NCI-H2029 treated with DMSO at 0.1 percent for 48 hours (cell line): ENCODE measurements at regions not wholly inside any gene's neighbourhood (a gene's known extent, or its start where the extent isn't known, plus 50 kb on each side); places are given as distances from the start of the nearest gene placed in this dataset.

Experiments used
- DNase-seq: peaks from one replicate; lab custom pipeline; 2025; lab: John Stamatoyannopoulos, UW

DNA sequence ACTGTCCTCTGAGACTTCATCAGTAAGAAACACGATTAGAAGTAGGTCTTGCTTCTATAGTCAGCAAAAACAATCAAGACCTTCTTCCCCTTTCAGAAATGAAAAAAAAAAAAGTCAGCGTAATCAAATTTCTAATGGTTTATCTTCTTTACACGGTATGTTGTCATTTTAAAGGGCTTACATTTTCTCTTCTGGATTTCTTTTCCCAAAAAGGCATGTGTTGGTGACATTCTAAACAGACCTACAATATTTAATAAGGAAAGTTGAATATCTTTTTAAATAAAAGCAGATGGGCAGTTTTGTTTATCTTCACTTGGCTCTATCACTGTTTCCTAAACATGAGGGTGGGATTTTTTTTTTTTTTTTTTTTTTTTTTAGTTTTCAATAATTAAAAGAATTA lies 197.3 kb upstream of the ADAMTS9 start:
- DNase-seq: no peak

DNA sequence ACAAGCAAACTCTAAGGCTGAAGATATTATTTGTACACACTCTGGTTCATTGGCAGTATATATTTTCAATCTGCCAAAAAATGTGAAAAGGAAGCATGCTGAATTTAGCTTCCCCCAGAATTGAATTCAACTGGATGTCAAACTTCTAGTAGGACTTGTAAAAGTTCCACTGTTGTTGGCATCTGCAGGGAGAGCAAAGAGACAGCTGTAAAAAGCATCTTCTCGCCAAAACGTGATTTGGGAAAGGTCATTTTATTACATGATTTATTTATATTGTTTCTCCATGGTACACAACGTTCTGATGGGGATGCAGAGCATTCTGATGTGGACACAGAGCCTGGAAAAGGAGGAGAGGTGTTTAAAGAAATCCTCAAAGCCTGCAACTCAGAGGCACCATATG lies 196.7 kb upstream of the ADAMTS9 start:
- no peak for DNase-seq

DNA sequence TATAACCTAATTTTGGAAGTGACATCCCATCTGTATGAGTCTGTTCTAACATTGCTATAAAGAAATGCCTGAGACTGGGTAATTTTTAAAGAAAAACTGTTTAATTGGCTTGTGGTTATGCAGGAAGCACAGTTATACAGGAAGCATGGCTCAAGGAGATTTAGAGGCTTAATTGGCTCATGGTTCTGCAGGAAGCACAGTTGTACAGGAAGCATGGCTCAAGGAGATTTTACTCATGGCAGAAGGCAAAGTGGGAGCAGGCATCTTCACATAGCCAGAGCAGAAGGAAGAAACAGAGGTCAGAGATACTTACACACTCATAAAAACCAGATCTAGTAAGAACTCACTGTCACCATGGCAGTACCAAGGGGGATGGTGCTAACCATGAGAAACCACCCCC lies 193.1 kb upstream of the ADAMTS9 start:
- no peak for DNase-seq

DNA sequence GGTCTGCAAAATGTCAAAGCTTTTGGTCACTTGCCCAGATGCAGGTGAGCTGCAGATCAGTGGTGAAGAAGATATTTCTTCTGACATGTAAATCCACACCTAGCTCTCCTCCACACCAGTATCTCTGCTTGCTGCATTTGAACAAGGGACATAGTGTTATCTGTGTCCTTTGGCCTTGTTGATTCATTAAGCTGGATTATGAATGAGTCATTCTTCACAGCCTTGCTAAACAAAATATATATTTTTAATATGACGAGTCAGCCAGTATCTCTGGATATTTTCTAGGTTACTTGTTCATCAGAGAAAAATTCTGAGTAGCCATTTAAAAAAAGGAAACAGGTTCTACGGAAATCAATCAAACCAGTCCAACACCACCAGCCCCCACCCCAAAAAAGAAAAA lies 190.6 kb upstream of the ADAMTS9 start:
- DNase-seq: no peak

DNA sequence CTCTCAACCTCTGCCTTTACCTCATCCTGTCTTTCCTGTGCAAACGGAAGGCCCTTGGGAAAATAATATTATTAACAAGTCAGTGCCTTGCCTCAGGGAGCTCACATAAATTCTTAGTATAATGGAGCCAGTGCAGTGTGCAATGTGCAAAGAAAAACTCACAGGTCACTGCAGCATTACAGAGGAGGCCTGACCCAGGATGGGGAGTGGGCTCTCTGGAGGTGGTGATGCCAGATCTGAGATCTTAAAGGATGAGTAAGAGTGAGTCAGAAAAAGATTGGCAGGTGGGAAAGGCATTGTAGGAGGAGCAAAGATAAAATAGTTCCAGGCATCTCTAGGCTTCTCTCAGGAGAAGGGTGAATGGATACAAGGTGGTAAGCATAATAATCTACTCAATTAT lies 185.6 kb upstream of the ADAMTS9 start:
- no peak for DNase-seq

DNA sequence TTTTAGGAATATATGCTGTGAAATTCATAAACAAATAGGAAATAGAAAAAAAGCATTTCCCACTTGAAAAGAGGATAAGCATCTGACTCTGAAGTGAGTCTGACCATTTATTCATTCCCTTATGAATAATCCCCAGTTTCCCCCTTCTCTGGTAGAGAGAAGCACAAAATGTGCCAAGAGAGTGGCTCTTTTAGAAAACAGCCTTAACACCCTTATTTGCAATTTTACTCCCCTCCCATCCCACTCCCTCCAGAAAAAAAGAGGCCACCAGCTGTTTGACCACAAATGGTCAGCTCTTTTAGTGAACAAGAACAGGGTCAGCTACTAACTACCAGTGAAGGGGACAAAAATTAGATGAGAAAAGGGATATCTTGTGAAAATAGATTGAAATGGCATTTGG lies 184.5 kb upstream of the ADAMTS9 start:
- no peak for DNase-seq

DNA sequence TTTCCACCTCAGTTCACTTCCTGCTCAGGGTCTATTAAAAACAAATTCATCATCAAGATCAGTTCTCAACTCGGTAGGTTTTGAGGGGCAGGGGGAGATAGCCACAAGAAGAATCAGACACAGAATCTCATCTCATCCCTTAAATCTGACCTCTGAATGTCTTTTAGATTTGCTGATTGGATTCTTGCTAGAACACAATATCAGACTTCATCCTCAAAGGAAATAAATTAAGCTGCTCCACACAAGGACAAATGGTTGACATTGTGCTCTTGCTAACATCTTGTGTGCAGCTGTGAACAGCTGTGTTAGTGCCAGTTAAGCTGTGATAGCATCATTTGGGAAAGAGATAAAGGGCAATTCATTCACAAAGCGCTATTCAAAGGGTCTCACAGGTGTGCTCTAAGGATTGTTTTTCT lies 184.0 kb upstream of the ADAMTS9 start:
- no peak for DNase-seq

DNA sequence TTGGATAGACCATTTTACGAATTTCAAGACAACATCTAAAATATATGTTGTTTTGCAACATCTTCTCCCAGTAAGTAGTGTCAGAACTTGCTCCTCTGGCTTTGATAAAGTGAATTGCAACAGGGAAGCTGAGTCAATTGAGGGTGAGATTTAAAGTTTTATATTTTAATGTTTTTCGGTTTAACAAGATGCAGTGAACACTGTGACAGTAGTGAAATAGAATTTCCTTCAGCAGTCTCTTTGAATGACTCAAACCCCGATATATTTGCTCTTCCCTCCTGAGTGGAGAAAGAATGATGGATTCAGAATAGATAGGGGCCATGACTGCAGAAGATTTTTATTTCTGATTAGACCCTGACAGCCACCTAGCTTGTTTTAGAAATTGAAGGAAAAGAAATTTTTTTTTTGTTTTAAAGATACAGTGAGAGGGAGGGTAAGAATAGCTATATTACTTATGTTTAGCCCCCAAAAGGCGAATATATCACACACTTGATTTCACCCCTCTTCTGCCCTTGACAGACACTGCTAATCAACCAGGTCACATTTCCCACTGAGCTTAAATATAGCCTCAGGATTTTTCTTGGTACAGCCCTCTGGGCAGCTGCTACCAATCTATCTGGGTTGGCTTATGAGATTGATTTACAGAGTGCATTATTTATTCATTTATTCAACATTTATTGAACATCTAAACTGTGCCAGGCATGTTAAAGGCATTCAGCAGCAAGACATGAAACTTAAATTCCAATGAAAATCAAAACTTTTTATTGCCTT lies 183.3 kb upstream of the ADAMTS9 start:
- no peak for DNase-seq

DNA sequence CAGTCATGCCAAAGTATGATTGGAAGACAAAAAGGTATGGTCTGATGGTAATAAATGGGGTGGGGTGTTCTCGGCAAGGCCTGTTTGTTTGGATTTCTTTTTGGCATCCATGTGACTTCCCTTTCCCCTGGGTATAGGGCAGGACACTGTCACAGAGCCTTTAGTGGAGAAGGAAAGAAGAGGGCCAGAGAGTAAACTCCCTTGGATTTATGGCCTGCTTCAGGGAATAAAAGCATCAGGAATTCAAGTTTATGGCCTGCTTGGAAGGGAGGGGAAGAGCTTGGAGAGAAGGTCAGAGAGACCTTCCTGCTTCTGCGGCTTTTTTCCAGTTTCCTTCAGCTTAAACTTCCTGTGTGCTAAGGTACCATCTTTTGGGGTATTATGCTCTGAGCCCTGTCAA lies 179.4 kb upstream of the ADAMTS9 start:
- no peak for DNase-seq

DNA sequence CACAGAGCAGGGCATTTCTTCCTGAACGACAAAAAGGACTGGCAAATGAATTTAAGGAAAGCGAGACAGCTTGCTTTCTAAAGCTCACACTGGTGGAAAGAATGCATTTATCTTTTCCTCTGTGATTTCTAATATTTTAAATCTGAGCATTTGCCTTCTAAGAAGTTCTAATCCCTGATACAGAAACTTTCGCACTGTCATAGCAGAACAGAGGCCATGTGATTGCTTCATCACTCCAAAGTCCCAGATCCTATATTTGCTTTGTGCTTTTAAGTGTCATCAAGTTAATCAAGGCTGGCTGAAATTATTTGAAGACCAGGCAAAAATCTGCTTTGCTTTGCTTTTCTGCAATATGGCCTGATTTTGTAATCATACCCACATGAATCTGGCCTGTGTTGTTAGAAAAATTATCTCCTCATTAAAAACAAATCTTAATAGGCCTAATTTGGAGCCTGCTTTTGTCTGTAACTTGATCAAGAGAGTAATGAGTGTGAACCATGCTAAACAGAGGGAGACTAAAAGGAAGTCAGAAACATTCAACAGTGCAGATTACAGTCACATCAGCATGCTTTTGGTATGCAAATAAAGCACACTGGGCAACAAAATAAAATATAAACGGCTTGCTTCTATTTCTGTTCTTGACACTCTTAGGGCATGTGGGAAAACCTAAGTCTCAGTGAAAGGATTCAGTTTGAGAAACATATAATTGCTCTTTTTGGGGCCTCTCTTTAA lies 178.2 kb upstream of the ADAMTS9 start:
- no peak for DNase-seq

DNA sequence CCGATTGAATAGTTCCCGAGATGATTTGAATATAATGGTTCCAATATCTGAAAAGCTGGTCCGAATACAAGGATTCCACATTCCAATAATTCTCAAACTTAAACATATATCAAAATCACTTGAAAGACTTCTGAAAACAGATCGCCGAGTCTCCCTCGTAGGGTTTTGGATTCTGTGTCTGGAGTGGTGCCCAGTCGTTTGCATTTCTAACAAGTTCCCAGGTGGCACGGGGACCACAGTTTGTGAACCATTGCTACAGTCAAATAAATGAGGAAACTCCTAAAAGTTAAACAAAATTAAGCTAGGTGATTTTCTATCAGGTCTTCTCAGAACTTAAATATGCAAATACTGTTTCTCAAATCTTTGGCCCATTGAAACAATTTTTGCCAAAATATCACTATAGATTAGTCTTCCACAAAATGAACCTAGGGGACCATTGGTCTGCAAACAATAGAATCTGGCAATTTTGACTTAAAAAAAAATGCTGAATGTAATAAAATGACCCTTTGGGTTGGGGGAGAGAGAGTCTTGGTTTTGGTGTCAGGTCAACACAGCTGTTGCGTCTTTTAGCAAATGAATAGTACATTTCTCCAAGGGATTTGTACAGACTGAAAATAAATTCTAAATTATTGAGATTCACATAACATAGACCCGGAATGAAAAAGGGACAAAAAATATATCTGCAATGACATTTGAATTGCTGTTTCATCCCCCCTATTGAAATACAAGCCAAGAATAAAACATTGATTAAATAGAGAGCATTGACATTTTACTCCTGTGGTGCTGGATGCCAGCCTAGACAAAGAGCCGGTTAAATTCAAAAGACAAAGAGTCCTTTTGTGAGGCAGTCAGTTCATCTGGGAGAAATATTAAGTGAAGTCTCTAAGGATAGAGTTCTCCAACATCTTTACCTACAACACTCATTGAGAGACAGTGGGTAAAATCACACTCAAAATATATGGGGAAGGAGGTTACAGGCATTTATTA lies 175.7 kb upstream of the ADAMTS9 start:
- no peak for DNase-seq

DNA sequence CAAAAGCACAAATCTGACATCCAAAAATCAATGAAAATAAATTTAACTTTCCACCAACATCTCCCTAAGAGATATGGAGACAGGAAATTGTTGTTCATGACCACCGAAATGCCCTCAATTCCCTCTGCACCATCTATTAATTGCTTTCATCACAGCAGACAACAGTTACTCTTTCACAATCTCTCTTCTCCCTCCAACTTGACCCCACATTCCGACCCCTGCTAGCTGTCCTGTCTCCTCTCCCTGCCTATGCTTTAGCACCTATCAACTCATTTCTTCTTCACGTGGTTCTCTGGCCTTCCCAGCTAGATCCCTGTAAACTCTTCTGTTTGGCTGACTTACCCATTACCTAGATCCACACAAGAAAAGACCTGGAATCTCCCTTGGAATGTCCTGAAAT lies 173.9 kb upstream of the ADAMTS9 start:
- DNase-seq: no peak

DNA sequence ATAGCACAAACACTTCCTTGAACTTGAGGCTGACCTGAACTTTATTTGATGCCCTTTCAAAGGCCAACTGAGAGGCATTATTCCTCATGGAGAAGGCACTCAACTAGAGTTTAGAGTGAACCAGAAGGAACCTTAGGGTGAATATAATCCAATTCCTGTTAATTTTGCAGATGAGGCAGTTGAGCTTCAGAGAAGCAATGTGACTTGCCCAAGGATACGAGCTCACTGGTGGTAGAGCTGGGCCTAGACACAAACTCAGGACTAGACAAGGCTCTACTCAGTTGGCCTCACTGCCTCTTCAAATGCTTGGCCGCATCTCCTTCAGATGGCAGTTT lies 172.7 kb upstream of the ADAMTS9 start:
- no peak for DNase-seq

DNA sequence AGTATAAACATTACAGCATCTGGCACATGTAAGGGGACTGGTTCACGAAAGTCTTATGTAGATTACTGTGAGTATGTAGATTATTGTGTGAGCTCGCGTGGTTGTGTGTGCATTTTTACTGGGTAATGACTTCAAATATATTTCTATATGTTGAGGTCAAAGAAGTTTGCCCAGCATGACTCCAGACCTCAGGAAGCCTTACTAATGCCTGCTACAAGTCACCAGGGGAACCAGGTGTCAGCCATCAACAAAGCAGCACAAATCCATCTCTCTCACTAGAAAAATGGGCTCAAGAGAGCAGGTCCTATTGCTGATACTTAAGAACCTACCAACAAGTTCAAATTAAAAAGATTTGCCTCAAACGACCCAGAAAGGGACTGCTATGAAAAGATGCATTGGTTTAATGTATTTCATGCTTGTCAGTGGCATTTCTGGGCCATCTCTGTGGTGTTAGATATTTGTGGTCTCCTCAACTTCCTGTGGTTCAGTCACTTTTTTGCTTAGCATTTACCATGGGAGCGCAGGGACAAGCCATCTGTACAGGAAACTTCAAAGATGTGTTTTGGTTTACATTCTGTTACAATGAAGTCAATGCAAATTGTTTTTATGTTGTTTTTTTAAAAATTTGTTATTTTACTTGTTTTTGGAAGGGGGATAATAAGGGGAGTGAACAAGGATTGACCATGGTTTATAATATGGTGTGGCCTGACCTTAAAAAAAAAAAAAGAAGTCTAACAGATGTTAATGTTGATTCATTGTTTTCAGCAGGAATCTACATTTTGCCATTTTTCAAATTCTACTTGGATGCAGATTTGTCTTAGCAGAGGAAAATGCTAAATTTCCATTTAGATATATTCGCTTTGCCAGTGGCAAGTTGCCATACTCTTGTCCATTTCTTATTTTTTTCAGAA lies 172.1 kb upstream of the ADAMTS9 start:
- no peak for DNase-seq

DNA sequence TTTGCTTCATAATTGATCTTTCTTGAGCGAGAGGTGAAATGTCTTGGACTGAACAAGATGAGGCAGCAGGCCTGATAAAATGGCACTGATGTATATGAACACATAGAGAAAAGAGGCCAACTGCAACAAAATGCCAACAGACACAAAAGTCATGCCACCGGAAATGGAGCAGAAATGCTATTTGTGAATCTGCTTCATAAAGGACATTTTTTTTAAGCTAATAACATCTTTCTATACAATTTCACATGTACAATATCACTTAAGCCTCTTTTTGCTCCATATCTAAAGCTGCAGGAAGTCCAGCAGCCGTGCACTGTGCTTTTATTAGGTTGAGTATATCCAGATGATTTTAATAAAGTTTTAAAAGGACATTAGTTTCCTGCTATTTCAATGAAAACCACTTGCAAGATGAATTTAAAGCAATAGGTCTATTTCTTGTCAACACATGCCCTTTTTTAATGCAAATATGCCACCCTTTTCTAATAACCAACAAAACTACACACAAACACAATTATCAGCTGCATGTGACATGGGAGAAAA lies 169.2 kb upstream of the ADAMTS9 start:
- no peak for DNase-seq

DNA sequence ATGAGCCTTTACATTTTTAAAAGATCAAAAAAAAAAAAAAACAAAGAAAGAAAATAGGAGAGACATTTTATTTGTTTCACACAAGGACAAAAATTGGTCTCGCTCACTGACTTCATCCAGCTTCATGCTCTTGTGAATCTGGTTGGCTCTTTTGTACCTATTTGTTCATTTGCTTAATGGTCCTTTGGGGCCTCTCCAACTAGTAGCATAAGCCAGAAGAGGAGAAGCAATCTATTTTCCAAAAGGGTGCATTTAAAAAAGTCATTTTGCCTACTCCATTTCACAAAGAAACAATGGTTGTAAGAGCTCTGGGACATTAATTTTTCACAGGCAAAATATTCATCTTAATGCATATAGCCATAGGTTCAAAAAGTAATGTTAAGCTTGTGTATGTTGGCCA lies 168.3 kb upstream of the ADAMTS9 start:
- DNase-seq: no peak

DNA sequence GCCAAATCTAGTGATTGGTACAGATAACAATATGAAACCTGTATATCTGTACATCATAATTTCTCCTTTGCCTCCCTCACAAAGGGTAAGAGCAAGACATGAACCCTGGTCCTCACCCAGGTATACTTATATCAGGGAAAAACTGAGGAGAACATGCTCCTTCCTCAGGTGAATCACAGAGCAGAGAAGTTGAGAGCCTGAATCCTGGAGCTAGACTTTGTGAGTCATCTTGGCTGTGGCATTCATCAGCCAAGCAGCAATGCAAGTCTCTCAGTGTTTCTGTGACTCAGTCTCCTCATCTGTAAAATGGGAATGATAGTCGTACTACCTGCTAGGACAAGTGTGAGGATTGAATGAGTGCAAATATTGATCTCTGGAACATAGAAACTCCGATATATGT lies 165.7 kb upstream of the ADAMTS9 start:
- DNase-seq: no peak

DNA sequence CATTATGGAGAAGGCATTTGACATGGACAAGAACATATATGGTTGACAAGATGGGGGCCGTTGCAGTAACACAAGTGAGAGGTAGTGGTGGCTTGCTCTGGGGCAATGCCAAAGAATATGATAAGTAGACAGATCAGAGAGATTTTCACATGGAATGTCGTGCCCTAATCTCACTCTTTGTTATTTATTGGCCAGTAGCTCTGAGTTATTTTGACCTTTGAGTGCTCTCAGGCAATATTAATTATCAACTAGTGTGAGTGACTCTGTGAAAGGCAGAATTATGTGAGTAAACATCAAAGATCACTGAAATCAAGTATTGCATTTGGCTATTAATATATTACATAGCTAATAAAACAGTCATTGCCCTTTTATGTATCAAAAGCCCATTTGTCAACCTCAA lies 164.9 kb upstream of the ADAMTS9 start:
- no peak for DNase-seq

DNA sequence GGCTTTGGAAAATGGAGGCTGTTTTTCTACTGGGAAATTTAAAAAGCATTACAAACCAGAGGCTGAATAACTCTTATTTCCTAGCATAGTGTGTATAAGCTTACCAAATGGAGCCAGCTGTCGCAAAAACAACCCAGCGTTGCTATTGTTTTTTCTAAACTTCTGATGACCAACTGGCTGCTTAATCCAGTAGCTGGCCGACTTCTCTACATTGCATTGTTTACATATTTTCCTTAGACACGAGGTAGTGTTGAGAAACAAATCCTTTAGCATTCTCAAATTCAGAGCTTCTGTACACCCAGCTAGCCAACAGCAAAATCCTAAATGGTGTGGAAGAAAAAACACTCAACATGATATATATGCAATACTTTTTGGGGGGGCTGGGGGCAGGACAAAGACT lies 161.0 kb upstream of the ADAMTS9 start:
- DNase-seq: no peak

DNA sequence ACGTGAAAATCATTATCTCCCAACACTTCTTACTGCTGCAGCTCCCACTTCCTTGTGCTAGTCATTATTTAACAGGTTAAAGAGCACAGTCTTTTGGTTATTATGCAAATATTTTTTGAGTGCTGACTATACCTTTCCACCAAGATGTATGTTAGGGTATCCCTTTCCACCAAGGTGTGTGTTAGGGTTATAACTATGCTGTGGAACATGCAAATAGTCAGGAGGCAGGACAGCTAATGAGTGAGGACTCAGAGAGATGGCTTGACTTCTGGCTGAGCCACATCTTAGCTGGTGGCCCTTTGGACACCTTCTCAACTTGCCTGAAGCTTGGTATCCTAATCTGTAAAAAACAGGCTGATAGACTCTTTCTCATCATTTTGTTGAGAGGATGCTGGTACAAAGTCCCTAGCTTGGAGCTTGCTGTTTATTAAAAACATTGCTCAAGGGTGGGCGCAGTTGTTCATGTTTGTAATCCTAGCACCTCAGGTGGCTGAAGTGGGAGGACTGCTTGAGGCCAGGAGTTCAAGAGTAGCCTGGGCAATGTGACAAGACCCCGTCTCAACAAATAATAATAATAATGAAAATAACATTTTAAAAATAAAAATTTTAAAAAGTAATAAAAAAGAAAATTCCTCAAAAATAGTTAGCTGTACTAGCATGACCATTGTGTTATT lies 160.5 kb upstream of the ADAMTS9 start:
- no peak for DNase-seq

DNA sequence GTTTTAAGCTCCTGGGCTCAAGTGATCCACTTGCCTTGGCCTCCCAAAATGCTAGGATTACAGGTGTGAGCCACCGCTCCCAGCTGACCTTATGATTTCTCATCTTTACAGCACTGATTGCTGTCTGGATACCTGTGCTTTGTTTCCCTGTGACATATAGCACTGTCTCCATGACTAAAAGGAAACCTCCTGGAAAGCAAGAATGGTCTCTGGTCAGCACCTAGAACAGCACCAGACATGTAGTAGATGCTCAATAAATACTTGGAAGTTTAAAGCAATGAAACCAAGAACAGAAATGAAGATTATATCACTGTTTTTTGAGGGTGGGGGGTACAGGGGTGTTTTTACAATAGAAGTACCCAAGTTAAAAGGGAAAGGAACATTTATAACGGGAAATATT lies 156.8 kb upstream of the ADAMTS9 start:
- DNase-seq: no peak
